Stimulated activated CD4-positive, alpha-beta T cell treated with anti-CD3 and anti-CD28 coated beads, Interleukin-4, amount 100 ng/mL, for 48 hours (primary cell): ENCODE measurements at regions not wholly inside any gene's neighbourhood (a gene's known extent, or its start where the extent isn't known, plus 50 kb on each side); places are given as distances from the start of the nearest gene placed in this dataset.

Experiments
- DNase-seq, 2 donors: peaks; one replicate each; pipeline ENCODE4 v3.0.0-alpha.2; 2020; ENCODE audit warnings: low read depth in 2 of 2

- DNase-seq: no peak
Observed at GRCh38 chr11:92533657-92534335, 309.2 kb downstream of the FAT3 start.

- no peak for DNase-seq
Observed at GRCh38 chr11:92536883-92537282, 312.3 kb downstream of the FAT3 start.

GRCh38 chr11:92540096-92540495, 315.5 kb downstream of the FAT3 start:
- no peak for DNase-seq

- DNase-seq: no peak
Observed at GRCh38 chr11:92545906-92546471, 321.4 kb downstream of the FAT3 start.

GRCh38 chr11:92546603-92547002, 322.0 kb downstream of the FAT3 start:
- no peak for DNase-seq

GRCh38 chr11:92550411-92550810, 325.8 kb downstream of the FAT3 start:
- no peak for DNase-seq

GRCh38 chr11:92550871-92551270, 326.3 kb downstream of the FAT3 start:
- DNase-seq: no peak

GRCh38 chr11:92552942-92553341, 328.3 kb downstream of the FAT3 start:
- DNase-seq: no peak

GRCh38 chr11:92554688-92555087, 330.1 kb downstream of the FAT3 start:
- no peak for DNase-seq

- DNase-seq: no peak
Observed at GRCh38 chr11:92556431-92556830, 331.8 kb downstream of the FAT3 start.

- no peak for DNase-seq
Observed at GRCh38 chr11:92557879-92558278, 333.3 kb downstream of the FAT3 start.

GRCh38 chr11:92558323-92558722, 333.7 kb downstream of the FAT3 start:
- DNase-seq: no peak

- DNase-seq: no peak
Observed at GRCh38 chr11:92569726-92570125, 345.1 kb downstream of the FAT3 start.

GRCh38 chr11:92572559-92572958, 347.9 kb downstream of the FAT3 start:
- DNase-seq: no peak

GRCh38 chr11:92576315-92576714, 351.7 kb downstream of the FAT3 start:
- DNase-seq: no peak

GRCh38 chr11:92580908-92581307, 356.3 kb downstream of the FAT3 start:
- DNase-seq: no peak

GRCh38 chr11:92588393-92588792, 363.8 kb downstream of the FAT3 start:
- DNase-seq: no peak

GRCh38 chr11:92589512-92589911, 364.9 kb downstream of the FAT3 start:
- DNase-seq: no peak

- no peak for DNase-seq
Observed at GRCh38 chr11:92591521-92591920, 366.9 kb downstream of the FAT3 start.

GRCh38 chr11:92594251-92594650, 369.6 kb downstream of the FAT3 start:
- no peak for DNase-seq

GRCh38 chr11:92595052-92595451, 370.4 kb downstream of the FAT3 start:
- DNase-seq: no peak

- no peak for DNase-seq
Observed at GRCh38 chr11:92596596-92597317, 372.1 kb downstream of the FAT3 start.

GRCh38 chr11:92601048-92601447, 368.4 kb upstream of the MTNR1B start:
- no peak for DNase-seq
